Breast epithelium (tissue), 3 donors: ENCODE measurements at regions not wholly inside any gene's neighbourhood (a gene's known extent, or its start where the extent isn't known, plus 50 kb on each side); places are given as distances from the start of the nearest gene placed in this dataset.
"Not testable (repeated sequence)": the region's sequence is repeated elsewhere in the genome, so short reads cannot be mapped to it uniquely, and the experiment has no call there.

Experiments used
- CTCF ChIP-seq, 3 donors: fragments of 450-650 bp; IDR thresholded peaks; one replicate each; pipeline ENCODE4 v1.5.1; 2016 to 2017; ENCODE audit warnings: antibody characterized with exemption in 3 of 3, mild to moderate bottlenecking in 3 of 3, moderate library complexity in 3 of 3
- POLR2A ChIP-seq: fragments of 450-650 bp; IDR thresholded peaks from one replicate; pipeline ENCODE4 v1.6.1; 2016; ENCODE audit warnings: antibody characterized with exemption, mild to moderate bottlenecking, moderate library complexity
- POLR2AphosphoS5 ChIP-seq, 3 donors: sonication (generic); formaldehyde crosslinking; IDR thresholded peaks; one replicate each; pipeline ENCODE4 v1.6.1; 2017; ENCODE audit warnings: antibody characterized with exemption in 3 of 3

GRCh38 chr9:42657496-42657895 lies 474.0 kb downstream of the SPATA31A6 start:
- TF ChIP-seq CTCF (IDR thresholded peaks at IDR 0.05); POLR2A; POLR2AphosphoS5 (IDR thresholded peaks at IDR 0.05): not testable (repeated sequence)
